Endothelial cell of umbilical vein (primary cell): ENCODE measurements at regions not wholly inside any gene's neighbourhood (a gene's known extent, or its start where the extent isn't known, plus 50 kb on each side); places are given as distances from the start of the nearest gene placed in this dataset.

ENCODE experiments used
- BruUV-seq: library from RNA; stranded (reverse); fragments of 400-500 nt; replicated peaks from 2 replicates; lab custom pipeline; 2021; lab: Mats Ljungman, UMichigan
- CTCF ChIA-PET: fragments of 300-600, 350-600 bp; sonication (Branson Sonifier 250); formaldehyde crosslinking; loops from one replicate; lab custom pipeline; 2021; ENCODE audit warnings: antibody characterized with exemption, inconsistent platforms; lab: Charles Lee
- POLR2A ChIA-PET: fragments of 300-600, 350-600 bp; sonication (Branson Sonifier 250); formaldehyde crosslinking; loops from one replicate; lab custom pipeline; 2021; ENCODE audit warnings: antibody characterized with exemption, inconsistent platforms; lab: Charles Lee
- DNase-seq: peaks from one replicate; pipeline ENCODE4 v3.0.0-alpha.2; 2011; ENCODE audit warnings: low read depth, low spot score
- FAIRE-seq: peaks from 2 replicates; lab custom pipeline; 2011; peaks lifted over from hg19 to GRCh38; lab: Jason Lieb, UNC
- H2AFZ ChIP-seq: 2 replicates; pipeline ENCODE4 v1.6.0; 2012; ENCODE audit warnings: low read depth, low read length, control low read depth, inconsistent platforms
- H3K27ac ChIP-seq: 2 replicates; pipeline ENCODE4 v1.5.1; 2011; ENCODE audit warnings: low read depth, mild to moderate bottlenecking, control low read depth, low read length, moderate library complexity; ENCODE audit not compliant: insufficient read depth
- H3K27me3 ChIP-seq, 2 experiments: 2 replicates each; pipeline versions ENCODE4 v1.6.0 to v1.6.1; 2011; ENCODE audit warnings: low read length in 2 of 2, mixed read lengths in 1 of 2; ENCODE audit not compliant: control insufficient read depth in 2 of 2, insufficient read depth in 2 of 2
- H3K36me3 ChIP-seq, 2 experiments: 2 replicates in 1 of 2; 3 replicates in 1 of 2; pipeline ENCODE4 v1.5.1; 2011; ENCODE audit warnings: low read length in 2 of 2, mild to moderate bottlenecking in 1 of 2, moderate library complexity in 1 of 2; ENCODE audit not compliant: control insufficient read depth in 2 of 2, insufficient read depth in 2 of 2; ENCODE audit errors: extremely low read depth in 1 of 2
- H3K4me1 ChIP-seq: 3 replicates; pipeline ENCODE4 v1.5.1; 2011; ENCODE audit warnings: mild to moderate bottlenecking, low read length; ENCODE audit not compliant: control insufficient read depth, insufficient read depth; ENCODE audit errors: extremely low read depth
- H3K4me2 ChIP-seq: 2 replicates; pipeline ENCODE4 v1.6.1; 2011; ENCODE audit warnings: low read length, control low read depth, mixed read lengths; ENCODE audit not compliant: insufficient read depth
- H3K4me3 ChIP-seq, 3 experiments: fragments of 200-600 bp in 1 of 3; sonication (generic), shearing (Covaris generic) in 1 of 3; replicated peaks in 1 of 3; 2 replicates each; pipeline ENCODE4 v1.5.1; 2011 to 2016; ENCODE audit warnings: control low read depth in 3 of 3, low read length in 3 of 3, mild to moderate bottlenecking in 2 of 3, inconsistent platforms in 1 of 3, low read depth in 1 of 3, moderate library complexity in 1 of 3; ENCODE audit not compliant: insufficient read depth in 1 of 3
- H3K79me2 ChIP-seq: 2 replicates; pipeline ENCODE4 v1.6.0; 2012; ENCODE audit warnings: low read length, inconsistent platforms; ENCODE audit not compliant: control insufficient read depth, insufficient read depth
- H3K9ac ChIP-seq: replicated peaks from 2 replicates; pipeline ENCODE3; 2011; ENCODE audit warnings: low read length, control low read depth; ENCODE audit not compliant: insufficient read depth; ENCODE audit errors: extremely low read depth
- H3K9me1 ChIP-seq: replicated peaks from 3 replicates; pipeline ENCODE4 v1.6.0; 2011; ENCODE audit warnings: mild to moderate bottlenecking, low read length; ENCODE audit not compliant: control insufficient read depth, insufficient read depth; ENCODE audit errors: extremely low read depth
- H3K9me3 ChIP-seq: replicated peaks from 2 replicates; pipeline ENCODE4 v1.5.1; 2012; ENCODE audit warnings: low read length, inconsistent platforms; ENCODE audit not compliant: control insufficient read depth, insufficient read depth
- H4K20me1 ChIP-seq: replicated peaks from 2 replicates; pipeline ENCODE3; 2011; ENCODE audit warnings: mild to moderate bottlenecking, low read length; ENCODE audit not compliant: control insufficient read depth, insufficient read depth; ENCODE audit errors: extremely low read depth
- EZH2 ChIP-seq: IDR thresholded peaks from 2 replicates; pipeline ENCODE4 v1.6.1; 2012; ENCODE audit warnings: borderline replicate concordance, low read depth, mild to moderate bottlenecking, moderate library complexity, low read length, inconsistent platforms; ENCODE audit not compliant: severe bottlenecking
- FOS ChIP-seq: IDR thresholded peaks from 2 replicates; pipeline ENCODE4 v1.6.1; 2011; ENCODE audit warnings: mild to moderate bottlenecking, low read length, moderate library complexity, borderline replicate concordance; ENCODE audit not compliant: insufficient read depth
- GATA2 ChIP-seq: IDR thresholded peaks from 2 replicates; pipeline ENCODE4 v1.7.0; 2011; ENCODE audit warnings: low read depth, mild to moderate bottlenecking, moderate library complexity, mixed read lengths, low read length; ENCODE audit not compliant: insufficient read length, insufficient read depth
- JUN ChIP-seq: IDR thresholded peaks from 2 replicates; pipeline ENCODE4 v1.6.1; 2011; ENCODE audit warnings: borderline replicate concordance, low read depth; ENCODE audit not compliant: insufficient read length, insufficient read depth
- MYC ChIP-seq: IDR thresholded peaks from one replicate; pipeline ENCODE4 v1.6.1; 2011; ENCODE audit warnings: mild to moderate bottlenecking, low read depth, low read length
- POLR2A ChIP-seq: IDR thresholded peaks from 2 replicates; pipeline ENCODE4 v1.6.1; 2012; ENCODE audit warnings: low read depth, mild to moderate bottlenecking, control low read depth, low read length
- POLR2AphosphoS5 ChIP-seq: IDR thresholded peaks from 2 replicates; pipeline ENCODE4 v1.6.1; 2012; ENCODE audit warnings: low read depth, mild to moderate bottlenecking, control low read depth, low read length, moderate library complexity; ENCODE audit not compliant: insufficient read depth
- dilution Hi-C: fragments of 300-500 bp; cut with MboI; formaldehyde crosslinking; loops from one replicate; pipeline ENCODE4 v1.15.0; 2019; ENCODE audit warnings: low sequenced_read_pairs; ENCODE audit not compliant: extremely low pct_ligation_motif_present
- intact Hi-C: fragments of 100-400 bp; cut with micrococcal nuclease; formaldehyde crosslinking; loops from one replicate; pipeline ENCODE4 v1.10.0; 2022
- TF ChIP-seq, protein P1 (sequence below): IDR thresholded peaks from 2 replicates; pipeline ENCODE4 v1.6.1; 2011; ENCODE audit not compliant: insufficient read depth, insufficient read length
- TF ChIP-seq, protein P2 (sequence below), 2 donors: IDR thresholded peaks; 1 replicate in 1 of 2; 2 replicates in 1 of 2; pipeline ENCODE4 v1.5.1; 2011; ENCODE audit warnings: low read length in 2 of 2, mild to moderate bottlenecking in 2 of 2, moderate library complexity in 2 of 2, control low read depth in 1 of 2, inconsistent platforms in 1 of 2, low read depth in 1 of 2; ENCODE audit not compliant: insufficient read depth in 1 of 2; ENCODE audit errors: extremely low read depth in 1 of 2

DNA sequence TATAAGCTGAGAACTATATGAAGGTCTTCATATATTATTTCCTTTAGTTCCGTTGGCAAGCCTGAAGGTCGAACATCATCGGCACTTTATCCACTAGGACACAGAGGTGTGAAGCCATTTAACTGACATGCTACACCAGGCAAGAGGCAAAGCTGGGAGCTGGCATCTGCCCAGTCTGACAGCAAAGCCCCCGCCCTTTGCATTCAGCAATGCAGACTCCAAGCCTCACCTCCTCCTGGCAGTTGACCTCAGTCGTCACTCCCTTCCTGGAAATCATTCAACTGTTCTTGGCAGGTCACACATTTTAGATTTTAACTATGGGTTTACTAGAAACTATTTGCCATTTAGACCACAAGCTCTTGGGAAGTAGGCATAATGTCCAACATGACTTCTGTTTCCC, 135.8 kb upstream of the FRG1 start:
- Histone ChIP-seq H3K4me1 (no peaks in the 10 kb centered on the region), H3K27me3 (no peaks in the 10 kb centered on the region), H2AFZ (no peak overlapping the region), H3K27ac (no peak overlapping the region), H3K79me2 (no peaks in the 10 kb centered on the region), H3K9me3 (no peaks in the 10 kb centered on the region), H3K9me1 (no peaks in the 10 kb centered on the region), H3K36me3 (no peaks in the 10 kb centered on the region), H3K4me2 (no peak overlapping the region), H3K9ac (no peak overlapping the region), H4K20me1 (no peaks in the 10 kb centered on the region), H3K4me3 (no peak overlapping the region)
- POLR2A ChIA-PET, result no interaction called here
- TF ChIP-seq GATA2, result no peak
- TF ChIP-seq, protein P1, sequence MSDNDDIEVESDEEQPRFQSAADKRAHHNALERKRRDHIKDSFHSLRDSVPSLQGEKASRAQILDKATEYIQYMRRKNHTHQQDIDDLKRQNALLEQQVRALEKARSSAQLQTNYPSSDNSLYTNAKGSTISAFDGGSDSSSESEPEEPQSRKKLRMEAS, result no peak
- no peak for TF ChIP-seq FOS
- intact Hi-C loops, result no loop called here
- FAIRE-seq, result no peak
- no peak for DNase-seq
- BruUV-seq, result no TSS peak
- CTCF ChIA-PET, result no interaction called here
- dilution Hi-C loops, result no loop called here

DNA sequence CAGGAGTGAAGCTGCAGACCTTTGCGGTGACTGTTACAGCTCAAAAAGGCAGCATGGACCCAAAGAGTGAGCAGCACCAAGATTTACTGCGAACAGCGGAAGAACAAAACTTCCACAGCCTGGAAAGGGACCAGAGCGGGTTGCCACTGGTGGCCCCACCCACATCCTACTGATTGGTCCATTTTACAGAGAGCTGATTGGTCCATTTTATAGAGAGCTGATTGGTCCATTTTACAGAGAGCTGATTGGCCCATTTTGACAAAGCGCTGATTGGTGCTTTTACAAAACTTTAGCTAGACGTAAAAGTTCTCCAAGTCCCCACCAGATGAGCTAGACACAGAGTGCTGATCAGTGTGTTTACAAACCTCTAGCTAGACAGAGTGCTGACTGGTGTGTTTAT, 134.2 kb upstream of the FRG1 start:
- no peak overlapping the region for H3K9ac ChIP-seq
- no peak overlapping the region for H3K4me3 ChIP-seq
- no TSS peak for BruUV-seq
- H3K4me1 ChIP-seq, result no peaks in the 10 kb centered on the region
- DNase-seq, result no peak
- intact Hi-C loops, result no loop called here
- H3K79me2 ChIP-seq, result no peaks in the 10 kb centered on the region
- H3K9me3 ChIP-seq, result peaks cover 3% of the 10 kb centered on the region
- no peak for FAIRE-seq
- ChIA-PET POLR2A (no interaction called here), CTCF (no interaction called here)
- H2AFZ ChIP-seq, result no peak overlapping the region
- H3K27ac ChIP-seq, result no peak overlapping the region
- H3K9me1 ChIP-seq, result no peaks in the 10 kb centered on the region
- no peak overlapping the region for H3K4me2 ChIP-seq
- H3K27me3 ChIP-seq, result no peaks in the 10 kb centered on the region
- TF ChIP-seq MYC, result no peak
- no peak for TF ChIP-seq JUN
- no peak for TF ChIP-seq POLR2A
- no peak for TF ChIP-seq POLR2AphosphoS5
- TF ChIP-seq, protein P1, result no peak
- TF ChIP-seq GATA2, result no peak
- no peak for TF ChIP-seq EZH2
- no peak for TF ChIP-seq FOS
- TF ChIP-seq, protein P2, sequence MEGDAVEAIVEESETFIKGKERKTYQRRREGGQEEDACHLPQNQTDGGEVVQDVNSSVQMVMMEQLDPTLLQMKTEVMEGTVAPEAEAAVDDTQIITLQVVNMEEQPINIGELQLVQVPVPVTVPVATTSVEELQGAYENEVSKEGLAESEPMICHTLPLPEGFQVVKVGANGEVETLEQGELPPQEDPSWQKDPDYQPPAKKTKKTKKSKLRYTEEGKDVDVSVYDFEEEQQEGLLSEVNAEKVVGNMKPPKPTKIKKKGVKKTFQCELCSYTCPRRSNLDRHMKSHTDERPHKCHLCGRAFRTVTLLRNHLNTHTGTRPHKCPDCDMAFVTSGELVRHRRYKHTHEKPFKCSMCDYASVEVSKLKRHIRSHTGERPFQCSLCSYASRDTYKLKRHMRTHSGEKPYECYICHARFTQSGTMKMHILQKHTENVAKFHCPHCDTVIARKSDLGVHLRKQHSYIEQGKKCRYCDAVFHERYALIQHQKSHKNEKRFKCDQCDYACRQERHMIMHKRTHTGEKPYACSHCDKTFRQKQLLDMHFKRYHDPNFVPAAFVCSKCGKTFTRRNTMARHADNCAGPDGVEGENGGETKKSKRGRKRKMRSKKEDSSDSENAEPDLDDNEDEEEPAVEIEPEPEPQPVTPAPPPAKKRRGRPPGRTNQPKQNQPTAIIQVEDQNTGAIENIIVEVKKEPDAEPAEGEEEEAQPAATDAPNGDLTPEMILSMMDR (IDR thresholded peaks at IDR 0.05; ENCODE audit: extremely low read depth in 1 of 2, insufficient read depth in 1 of 2, low read depth in 1 of 2, low read length in 2 of 2), result no peak
- H3K36me3 ChIP-seq, result no peaks in the 10 kb centered on the region
- dilution Hi-C loops, result no loop called here
- H4K20me1 ChIP-seq, result no peaks in the 10 kb centered on the region
